ENCODE measurements at regions not wholly inside any gene's neighbourhood (a gene's known extent, or its start where the extent isn't known, plus 50 kb on each side); places are given as distances from the start of the nearest gene placed in this dataset.

GRCh38 chr20:7274870-7275269 is 507.4 kb downstream of the BMP2 start:
- DNase-seq (ENCODE audit: low spot score), result no peak
- intact Hi-C loops (cut with micrococcal nuclease), result no loop called here
- Mint-ChIP-seq H3K27me3 (ENCODE audit: low read depth) (no peaks in the 10 kb centered on the region), H3K9me3 (peaks cover 12% of the 10 kb centered on the region), H3K36me3 (ENCODE audit: low read depth) (no peaks in the 10 kb centered on the region), H3K4me3 (ENCODE audit: low read depth) (no peak overlapping the region), H3K4me1 (ENCODE audit: low read depth) (no peaks in the 10 kb centered on the region), H3K27ac (no peak overlapping the region)

- no peaks in the 10 kb centered on the region for H3K4me1 Mint-ChIP-seq (ENCODE audit: low read depth)
- H3K27me3 Mint-ChIP-seq (ENCODE audit: low read depth), result no peaks in the 10 kb centered on the region
These were observed 508.3 kb downstream of the BMP2 start for GRCh38 chr20:7275645-7276237.

GRCh38 chr20:7285918-7286556 is 518.6 kb downstream of the BMP2 start:
- Mint-ChIP-seq H3K4me3 (ENCODE audit: low read depth) (no peak overlapping the region), H3K9me3 (no peaks in the 10 kb centered on the region)
- peak; percentile 9 for DNase-seq (ENCODE audit: low spot score)

More at GRCh38 chr20:7275645-7276237, 508.3 kb downstream of the BMP2 start:
- Mint-ChIP-seq H3K27ac (no peak overlapping the region), H3K4me3 (ENCODE audit: low read depth) (no peak overlapping the region), H3K9me3 (peaks cover 12% of the 10 kb centered on the region), H3K36me3 (ENCODE audit: low read depth) (no peaks in the 10 kb centered on the region)
- intact Hi-C loops (cut with micrococcal nuclease), result no loop called here
- no peak for DNase-seq (ENCODE audit: low spot score)

GRCh38 chr20:7291323-7291943 is 523.9 kb downstream of the BMP2 start:
- intact Hi-C loops (cut with micrococcal nuclease), result no loop called here
- no peaks in the 10 kb centered on the region for H3K9me3 Mint-ChIP-seq

More at GRCh38 chr20:7285918-7286556, 518.6 kb downstream of the BMP2 start:
- H3K27me3 Mint-ChIP-seq (ENCODE audit: low read depth), result no peaks in the 10 kb centered on the region
- H3K27ac Mint-ChIP-seq, result no peak overlapping the region
- intact Hi-C loops (cut with micrococcal nuclease), result loop anchor here (5.0 kb wide), 2 partner anchors 519 to 1144 kb away; partner anchors contain the start of gene BMP2
- no peaks in the 10 kb centered on the region for H3K36me3 Mint-ChIP-seq (ENCODE audit: low read depth)
- no peaks in the 10 kb centered on the region for H3K4me1 Mint-ChIP-seq (ENCODE audit: low read depth)

GRCh38 chr20:7291946-7292345 is 524.5 kb downstream of the BMP2 start:
- Mint-ChIP-seq H3K4me1 (ENCODE audit: low read depth) (no peaks in the 10 kb centered on the region), H3K36me3 (ENCODE audit: low read depth) (no peaks in the 10 kb centered on the region), H3K4me3 (ENCODE audit: low read depth) (no peak overlapping the region), H3K9me3 (no peaks in the 10 kb centered on the region), H3K27me3 (ENCODE audit: low read depth) (no peaks in the 10 kb centered on the region), H3K27ac (no peak overlapping the region)
- DNase-seq (ENCODE audit: low spot score), result no peak
- intact Hi-C loops (cut with micrococcal nuclease), result no loop called here

More at GRCh38 chr20:7291323-7291943, 523.9 kb downstream of the BMP2 start:
- no peaks in the 10 kb centered on the region for H3K27me3 Mint-ChIP-seq (ENCODE audit: low read depth)
- DNase-seq (ENCODE audit: low spot score), result no peak
- H3K27ac Mint-ChIP-seq, result no peak overlapping the region
- H3K4me3 Mint-ChIP-seq (ENCODE audit: low read depth), result no peak overlapping the region
- no peaks in the 10 kb centered on the region for H3K36me3 Mint-ChIP-seq (ENCODE audit: low read depth)
- no peaks in the 10 kb centered on the region for H3K4me1 Mint-ChIP-seq (ENCODE audit: low read depth)

GRCh38 chr20:7294816-7295360 is 527.4 kb downstream of the BMP2 start:
- intact Hi-C loops (cut with micrococcal nuclease), result no loop called here
- Mint-ChIP-seq H3K4me1 (ENCODE audit: low read depth) (no peaks in the 10 kb centered on the region), H3K36me3 (ENCODE audit: low read depth) (no peaks in the 10 kb centered on the region), H3K27ac (no peak overlapping the region), H3K9me3 (no peaks in the 10 kb centered on the region), H3K27me3 (ENCODE audit: low read depth) (no peaks in the 10 kb centered on the region), H3K4me3 (ENCODE audit: low read depth) (no peak overlapping the region)
- no peak for DNase-seq (ENCODE audit: low spot score)

- intact Hi-C loops (cut with micrococcal nuclease), result no loop called here
- DNase-seq (ENCODE audit: low spot score), result no peak
- Mint-ChIP-seq H3K4me3 (ENCODE audit: low read depth) (no peak overlapping the region), H3K27me3 (ENCODE audit: low read depth) (no peaks in the 10 kb centered on the region), H3K9me3 (peaks cover 6% of the 10 kb centered on the region), H3K4me1 (ENCODE audit: low read depth) (no peaks in the 10 kb centered on the region), H3K27ac (no peak overlapping the region), H3K36me3 (ENCODE audit: low read depth) (no peaks in the 10 kb centered on the region)
These were observed 534.3 kb downstream of the BMP2 start for GRCh38 chr20:7301807-7302206.

GRCh38 chr20:7302250-7302649 is 534.8 kb downstream of the BMP2 start:
- Mint-ChIP-seq H3K36me3 (ENCODE audit: low read depth) (no peaks in the 10 kb centered on the region), H3K9me3 (peaks cover 6% of the 10 kb centered on the region), H3K4me1 (ENCODE audit: low read depth) (no peaks in the 10 kb centered on the region), H3K4me3 (ENCODE audit: low read depth) (no peak overlapping the region), H3K27ac (no peak overlapping the region), H3K27me3 (ENCODE audit: low read depth) (no peaks in the 10 kb centered on the region)
- DNase-seq (ENCODE audit: low spot score), result no peak
- intact Hi-C loops (cut with micrococcal nuclease), result no loop called here

- intact Hi-C loops (cut with micrococcal nuclease), result loop anchor here (1.0 kb wide), 1 partner anchor 23 kb away; no protein-coding TSS in a partner anchor
- no peak overlapping the region for H3K27ac Mint-ChIP-seq
These were observed 538.5 kb downstream of the BMP2 start for GRCh38 chr20:7305976-7306375.

GRCh38 chr20:7308163-7308562 is 540.7 kb downstream of the BMP2 start:
- no peak overlapping the region for H3K27ac Mint-ChIP-seq
- intact Hi-C loops (cut with micrococcal nuclease), result no loop called here
- H3K27me3 Mint-ChIP-seq (ENCODE audit: low read depth), result no peaks in the 10 kb centered on the region
- no peak overlapping the region for H3K4me3 Mint-ChIP-seq (ENCODE audit: low read depth)
- no peaks in the 10 kb centered on the region for H3K4me1 Mint-ChIP-seq (ENCODE audit: low read depth)
- no peaks in the 10 kb centered on the region for H3K36me3 Mint-ChIP-seq (ENCODE audit: low read depth)
- H3K9me3 Mint-ChIP-seq, result peaks cover 2% of the 10 kb centered on the region
- no peak for DNase-seq (ENCODE audit: low spot score)

More at GRCh38 chr20:7305976-7306375, 538.5 kb downstream of the BMP2 start:
- H3K9me3 Mint-ChIP-seq, result peaks cover 5% of the 10 kb centered on the region
- DNase-seq (ENCODE audit: low spot score), result no peak
- no peaks in the 10 kb centered on the region for H3K27me3 Mint-ChIP-seq (ENCODE audit: low read depth)
- H3K4me1 Mint-ChIP-seq (ENCODE audit: low read depth), result no peaks in the 10 kb centered on the region
- H3K4me3 Mint-ChIP-seq (ENCODE audit: low read depth), result no peak overlapping the region
- no peaks in the 10 kb centered on the region for H3K36me3 Mint-ChIP-seq (ENCODE audit: low read depth)

- intact Hi-C loops (cut with micrococcal nuclease), result no loop called here
- H3K27ac Mint-ChIP-seq, result no peak overlapping the region
- H3K9me3 Mint-ChIP-seq, result peaks cover 11% of the 10 kb centered on the region
- H3K27me3 Mint-ChIP-seq (ENCODE audit: low read depth), result no peaks in the 10 kb centered on the region
- no peak overlapping the region for H3K4me3 Mint-ChIP-seq (ENCODE audit: low read depth)
- DNase-seq (ENCODE audit: low spot score), result no peak
- no peaks in the 10 kb centered on the region for H3K36me3 Mint-ChIP-seq (ENCODE audit: low read depth)
- no peaks in the 10 kb centered on the region for H3K4me1 Mint-ChIP-seq (ENCODE audit: low read depth)
These were observed 545.6 kb downstream of the BMP2 start for GRCh38 chr20:7313047-7313446.

GRCh38 chr20:7323957-7324356 is 556.5 kb downstream of the BMP2 start:
- Mint-ChIP-seq H3K36me3 (ENCODE audit: low read depth) (no peaks in the 10 kb centered on the region), H3K27ac (no peak overlapping the region), H3K27me3 (ENCODE audit: low read depth) (no peaks in the 10 kb centered on the region), H3K4me1 (ENCODE audit: low read depth) (no peaks in the 10 kb centered on the region), H3K4me3 (ENCODE audit: low read depth) (no peak overlapping the region), H3K9me3 (peaks cover 36% of the 10 kb centered on the region)
- intact Hi-C loops (cut with micrococcal nuclease), result no loop called here
- no peak for DNase-seq (ENCODE audit: low spot score)

GRCh38 chr20:7327810-7328209 is 560.3 kb downstream of the BMP2 start:
- no peak overlapping the region for H3K4me3 Mint-ChIP-seq (ENCODE audit: low read depth)
- intact Hi-C loops (cut with micrococcal nuclease), result no loop called here
- no peaks in the 10 kb centered on the region for H3K36me3 Mint-ChIP-seq (ENCODE audit: low read depth)
- H3K4me1 Mint-ChIP-seq (ENCODE audit: low read depth), result no peaks in the 10 kb centered on the region
- no peaks in the 10 kb centered on the region for H3K27me3 Mint-ChIP-seq (ENCODE audit: low read depth)
- DNase-seq (ENCODE audit: low spot score), result no peak
- H3K27ac Mint-ChIP-seq, result no peak overlapping the region
- H3K9me3 Mint-ChIP-seq, result peaks cover 25% of the 10 kb centered on the region
